ENCODE measurements at regions not wholly inside any gene's neighbourhood (a gene's known extent, or its start where the extent isn't known, plus 50 kb on each side); places are given as distances from the start of the nearest gene placed in this dataset.

DNA sequence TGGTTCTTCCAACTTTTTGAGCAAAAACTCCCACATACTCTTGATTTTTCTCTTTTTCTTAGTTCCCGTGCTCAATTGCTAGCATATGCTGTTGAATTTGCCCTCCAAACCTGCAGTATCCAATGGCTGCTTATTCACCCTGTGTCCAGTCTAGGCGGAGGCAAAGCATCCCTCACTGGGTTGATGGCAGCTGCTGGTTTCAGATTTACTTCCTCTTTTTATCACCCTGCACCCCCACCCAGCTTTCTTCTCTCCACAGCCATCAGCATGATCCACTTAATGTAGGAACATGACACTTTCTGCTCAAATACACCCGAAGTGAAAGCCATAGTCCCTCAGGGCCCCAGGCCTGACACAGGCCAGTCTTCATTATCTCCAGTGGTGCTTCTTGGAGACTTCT is 87.6 kb upstream of the ADARB2 start:
- TF ChIP-seq SMAD3 (CRISPR knock-in tag; IDR thresholded peaks at IDR 0.05; ENCODE audit: borderline replicate concordance): no peak
- no peak for TF ChIP-seq AR (CRISPR knock-in tag; IDR thresholded peaks at IDR 0.05)
- TF ChIP-seq, protein P1, sequence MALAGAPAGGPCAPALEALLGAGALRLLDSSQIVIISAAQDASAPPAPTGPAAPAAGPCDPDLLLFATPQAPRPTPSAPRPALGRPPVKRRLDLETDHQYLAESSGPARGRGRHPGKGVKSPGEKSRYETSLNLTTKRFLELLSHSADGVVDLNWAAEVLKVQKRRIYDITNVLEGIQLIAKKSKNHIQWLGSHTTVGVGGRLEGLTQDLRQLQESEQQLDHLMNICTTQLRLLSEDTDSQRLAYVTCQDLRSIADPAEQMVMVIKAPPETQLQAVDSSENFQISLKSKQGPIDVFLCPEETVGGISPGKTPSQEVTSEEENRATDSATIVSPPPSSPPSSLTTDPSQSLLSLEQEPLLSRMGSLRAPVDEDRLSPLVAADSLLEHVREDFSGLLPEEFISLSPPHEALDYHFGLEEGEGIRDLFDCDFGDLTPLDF (CRISPR knock-in tag; IDR thresholded peaks at IDR 0.05): no peak
- TF ChIP-seq ATF6 (CRISPR knock-in tag; IDR thresholded peaks at IDR 0.05): no peak
- no peak for TF ChIP-seq ZNF219 (CRISPR knock-in tag; IDR thresholded peaks at IDR 0.05; ENCODE audit: borderline replicate concordance)
- no peak for TF ChIP-seq ZNF121 (CRISPR knock-in tag; IDR thresholded peaks at IDR 0.05)
- no peak for TF ChIP-seq ATF2 (CRISPR knock-in tag; IDR thresholded peaks at IDR 0.05; ENCODE audit: borderline replicate concordance, low read depth)
- no peak for TF ChIP-seq ZSCAN18 (CRISPR knock-in tag; IDR thresholded peaks at IDR 0.05)
- TF ChIP-seq, protein P2, sequence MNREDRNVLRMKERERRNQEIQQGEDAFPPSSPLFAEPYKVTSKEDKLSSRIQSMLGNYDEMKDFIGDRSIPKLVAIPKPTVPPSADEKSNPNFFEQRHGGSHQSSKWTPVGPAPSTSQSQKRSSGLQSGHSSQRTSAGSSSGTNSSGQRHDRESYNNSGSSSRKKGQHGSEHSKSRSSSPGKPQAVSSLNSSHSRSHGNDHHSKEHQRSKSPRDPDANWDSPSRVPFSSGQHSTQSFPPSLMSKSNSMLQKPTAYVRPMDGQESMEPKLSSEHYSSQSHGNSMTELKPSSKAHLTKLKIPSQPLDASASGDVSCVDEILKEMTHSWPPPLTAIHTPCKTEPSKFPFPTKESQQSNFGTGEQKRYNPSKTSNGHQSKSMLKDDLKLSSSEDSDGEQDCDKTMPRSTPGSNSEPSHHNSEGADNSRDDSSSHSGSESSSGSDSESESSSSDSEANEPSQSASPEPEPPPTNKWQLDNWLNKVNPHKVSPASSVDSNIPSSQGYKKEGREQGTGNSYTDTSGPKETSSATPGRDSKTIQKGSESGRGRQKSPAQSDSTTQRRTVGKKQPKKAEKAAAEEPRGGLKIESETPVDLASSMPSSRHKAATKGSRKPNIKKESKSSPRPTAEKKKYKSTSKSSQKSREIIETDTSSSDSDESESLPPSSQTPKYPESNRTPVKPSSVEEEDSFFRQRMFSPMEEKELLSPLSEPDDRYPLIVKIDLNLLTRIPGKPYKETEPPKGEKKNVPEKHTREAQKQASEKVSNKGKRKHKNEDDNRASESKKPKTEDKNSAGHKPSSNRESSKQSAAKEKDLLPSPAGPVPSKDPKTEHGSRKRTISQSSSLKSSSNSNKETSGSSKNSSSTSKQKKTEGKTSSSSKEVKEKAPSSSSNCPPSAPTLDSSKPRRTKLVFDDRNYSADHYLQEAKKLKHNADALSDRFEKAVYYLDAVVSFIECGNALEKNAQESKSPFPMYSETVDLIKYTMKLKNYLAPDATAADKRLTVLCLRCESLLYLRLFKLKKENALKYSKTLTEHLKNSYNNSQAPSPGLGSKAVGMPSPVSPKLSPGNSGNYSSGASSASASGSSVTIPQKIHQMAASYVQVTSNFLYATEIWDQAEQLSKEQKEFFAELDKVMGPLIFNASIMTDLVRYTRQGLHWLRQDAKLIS (CRISPR knock-in tag; IDR thresholded peaks at IDR 0.05; ENCODE audit: borderline replicate concordance): no peak
- TF ChIP-seq, protein P3, sequence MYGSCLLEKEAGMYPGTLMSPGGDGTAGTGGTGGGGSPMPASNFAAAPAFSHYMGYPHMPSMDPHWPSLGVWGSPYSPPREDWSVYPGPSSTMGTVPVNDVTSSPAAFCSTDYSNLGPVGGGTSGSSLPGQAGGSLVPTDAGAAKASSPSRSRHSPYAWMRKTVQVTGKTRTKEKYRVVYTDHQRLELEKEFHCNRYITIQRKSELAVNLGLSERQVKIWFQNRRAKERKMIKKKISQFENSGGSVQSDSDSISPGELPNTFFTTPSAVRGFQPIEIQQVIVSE (CRISPR knock-in tag; IDR thresholded peaks at IDR 0.05; ENCODE audit: borderline replicate concordance): no peak
- POLR2A ChIA-PET: no interaction called here
- no peak overlapping the region for H3K27ac Mint-ChIP-seq
- peaks cover 10% of the 10 kb centered on the region; the same call in 1 of the 2 replicates for H3K36me3 Mint-ChIP-seq
- no peaks in the 10 kb centered on the region for H3K4me1 Mint-ChIP-seq
- H3K27me3 Mint-ChIP-seq (ENCODE audit: low read depth): peaks cover 53% of the 10 kb centered on the region
- H3K4me3 Mint-ChIP-seq: no peak overlapping the region
- DNase-seq (ENCODE audit: low spot score) (no peak), ATAC-seq (no peak)
- CTCF ChIA-PET: no interaction called here
- H3K9me3 Mint-ChIP-seq: peaks cover 42% of the 10 kb centered on the region

- Mint-ChIP-seq H3K4me3 (no peak overlapping the region), H3K27ac (no peak overlapping the region), H3K27me3 (ENCODE audit: low read depth) (peaks cover under 1% of the 10 kb centered on the region), H3K4me1 (peaks cover 17% of the 10 kb centered on the region), H3K36me3 (peaks cover 2% of the 10 kb centered on the region; the same call in 1 of the 2 replicates), H3K9me3 (peaks cover 25% of the 10 kb centered on the region)
- DNase-seq (ENCODE audit: low spot score) (no peak), ATAC-seq (no peak)
- CTCF ChIA-PET: no interaction called here
- POLR2A ChIA-PET: no interaction called here
- no peak for TF ChIP-seq SOX15 (CRISPR knock-in tag; IDR thresholded peaks at IDR 0.05)
- TF ChIP-seq TEAD4 (CRISPR knock-in tag; IDR thresholded peaks at IDR 0.05): no peak
- TF ChIP-seq CREM (CRISPR knock-in tag; IDR thresholded peaks at IDR 0.05): no peak
- no peak for TF ChIP-seq ZNF532 (CRISPR knock-in tag; IDR thresholded peaks at IDR 0.05; ENCODE audit: borderline replicate concordance)
- no peak for TF ChIP-seq TP53 (CRISPR knock-in tag; IDR thresholded peaks at IDR 0.05)
- TF ChIP-seq ETV6 (CRISPR knock-in tag; IDR thresholded peaks at IDR 0.05): no peak
These were observed 77.2 kb upstream of the ADARB2 start for GRCh38 chr10:1814556-1814955.
